Gastrocnemius medialis (tissue), 4 donors: ENCODE measurements at regions not wholly inside any gene's neighbourhood (a gene's known extent, or its start where the extent isn't known, plus 50 kb on each side); places are given as distances from the start of the nearest gene placed in this dataset.

ENCODE experiments used
- ATAC-seq, 2 donors: fragments of 150-250 bp; one replicate each; pipeline ENCODE4 v1.9.1; 2016
- DNase-seq, 2 donors: peaks; one replicate each; pipeline ENCODE4 v3.0.0-alpha.2; 2019
- H3K27ac ChIP-seq, 4 donors: fragments of 200-600 bp; sonication (generic); 1 replicate in 1 of 4; 2 replicates in 3 of 4; pipeline ENCODE4 v1.5.1; 2016 to 2018; ENCODE audit warnings: mild to moderate bottlenecking in 2 of 4, moderate library complexity in 1 of 4
- H3K27me3 ChIP-seq, 3 donors: fragments of 200-600 bp; sonication (generic) in 2 of 3; 1 replicate in 1 of 3; 2 replicates in 2 of 3; pipeline versions ENCODE4 v1.5.1 to v1.6.0; 2016 to 2019; ENCODE audit warnings: mild to moderate bottlenecking in 1 of 3, moderate library complexity in 1 of 3
- H3K36me3 ChIP-seq, 2 donors: fragments of 200-600 bp; sonication (generic) in 1 of 2; one replicate each; pipeline ENCODE4 v1.5.1; 2017 to 2018
- H3K4me1 ChIP-seq, 2 donors: fragments of 200-600 bp; sonication (generic) in 1 of 2; one replicate each; pipeline ENCODE4 v1.5.1; 2016 to 2017; ENCODE audit warnings: mild to moderate bottlenecking in 2 of 2
- H3K4me3 ChIP-seq, 4 donors: fragments of 200-600 bp; sonication (generic) in 3 of 4; 1 replicate in 1 of 4; 2 replicates in 3 of 4; pipeline ENCODE4 v1.5.1; 2016 to 2019; ENCODE audit warnings: mild to moderate bottlenecking in 2 of 4
- H3K9me3 ChIP-seq, 3 donors: fragments of 200-600 bp; sonication (generic) in 2 of 3; 1 replicate in 1 of 3; 2 replicates in 2 of 3; pipeline ENCODE4 v1.5.1; 2016 to 2019
- CTCF ChIP-seq, 5 experiments: fragments of 450-650 bp in 3 of 5; fragments of 200-600 bp in 2 of 5; sonication (generic) in 2 of 5; IDR thresholded peaks in 4 of 5; conservative IDR thresholded peaks in 1 of 5; 1 replicate in 4 of 5; 2 replicates in 1 of 5; pipeline ENCODE4 v1.5.1; 2016 to 2019; ENCODE audit warnings: antibody characterized with exemption in 5 of 5, mild to moderate bottlenecking in 3 of 5, moderate library complexity in 3 of 5
- POLR2A ChIP-seq, 2 donors: fragments of 450-650 bp; IDR thresholded peaks; one replicate each; pipeline ENCODE4 v1.6.1; 2017; ENCODE audit warnings: antibody characterized with exemption in 2 of 2, mild to moderate bottlenecking in 2 of 2, moderate library complexity in 2 of 2
- in situ Hi-C, 4 donors: fragments of 200-750 bp; cut with MboI; loops; one replicate each; pipeline versions ENCODE4 v1.15.0 to v1.8.0; 2017; ENCODE audit warnings: low sequenced_read_pairs in 4 of 4
- intact Hi-C: fragments of 100-400 bp; cut with DNase I; formaldehyde crosslinking; loops from one replicate; pipeline ENCODE4 v1.15.1; 2023; ENCODE audit warnings: low total_unique reads

DNA sequence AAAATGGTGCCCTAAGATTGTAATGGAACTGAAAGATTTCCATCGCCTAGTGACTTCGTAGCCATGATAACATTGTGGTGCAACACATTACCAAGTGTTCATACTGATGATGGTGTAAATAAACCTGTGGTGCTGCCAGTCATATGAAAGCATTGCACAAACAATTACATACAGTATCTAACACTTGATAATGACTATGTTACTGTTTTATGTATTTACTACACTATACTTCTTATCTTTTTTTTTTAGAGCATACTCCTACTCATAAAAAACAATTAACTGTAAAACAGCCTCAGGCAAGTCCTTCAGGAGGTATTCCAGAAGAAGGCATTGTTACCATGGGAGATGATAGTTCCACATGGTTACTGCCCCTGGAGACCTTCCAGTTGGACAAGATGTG, 152.7 kb upstream of the EDNRA start:
- ATAC-seq (no peak), DNase-seq (no peak)
- no peak overlapping the region for H3K27ac ChIP-seq
- no peaks in the 10 kb centered on the region for H3K27me3 ChIP-seq
- H3K36me3 ChIP-seq = no peaks in the 10 kb centered on the region
- TF ChIP-seq CTCF (IDR thresholded peaks at IDR 0.05 in 4 of 5, conservative IDR thresholded peaks at IDR 0.05 in 1 of 5) = no peak
- H3K4me3 ChIP-seq = no peak overlapping the region
- in situ Hi-C loops = no loop called here
- no peaks in the 10 kb centered on the region for H3K9me3 ChIP-seq
- intact Hi-C loops = no loop called here
- no peaks in the 10 kb centered on the region for H3K4me1 ChIP-seq

DNA sequence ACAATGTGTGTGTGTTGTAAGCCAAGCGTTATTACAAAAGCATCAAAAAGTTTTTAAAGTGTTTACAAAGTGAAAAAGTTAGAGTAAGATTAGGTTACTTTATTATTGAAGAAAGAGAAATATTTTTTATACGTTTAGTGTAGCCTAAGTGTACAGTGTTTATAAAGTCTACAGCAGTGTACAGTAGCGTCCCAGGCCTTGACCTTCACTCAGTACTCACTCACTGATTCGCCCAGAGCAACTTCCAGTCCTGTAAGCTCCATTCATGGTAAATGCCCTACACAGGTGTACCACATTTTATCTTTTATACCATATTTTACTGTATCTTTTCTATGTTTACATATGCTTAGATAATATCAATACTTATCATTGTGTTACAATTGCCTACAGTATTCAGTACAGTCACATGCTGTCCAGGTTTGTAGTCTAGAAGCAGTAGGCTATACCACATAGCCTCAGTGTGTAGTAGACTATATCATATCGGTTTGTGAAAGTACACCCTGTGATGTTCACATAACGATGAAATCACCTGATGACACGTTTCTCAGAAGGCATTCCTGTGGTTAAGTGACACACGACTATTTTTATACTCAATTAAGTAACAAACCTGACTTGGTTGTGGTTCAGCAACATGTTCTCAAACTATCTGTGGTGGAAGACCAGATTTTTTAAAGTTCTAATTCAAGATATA, 152.0 kb upstream of the EDNRA start:
- in situ Hi-C loops = no loop called here

DNA sequence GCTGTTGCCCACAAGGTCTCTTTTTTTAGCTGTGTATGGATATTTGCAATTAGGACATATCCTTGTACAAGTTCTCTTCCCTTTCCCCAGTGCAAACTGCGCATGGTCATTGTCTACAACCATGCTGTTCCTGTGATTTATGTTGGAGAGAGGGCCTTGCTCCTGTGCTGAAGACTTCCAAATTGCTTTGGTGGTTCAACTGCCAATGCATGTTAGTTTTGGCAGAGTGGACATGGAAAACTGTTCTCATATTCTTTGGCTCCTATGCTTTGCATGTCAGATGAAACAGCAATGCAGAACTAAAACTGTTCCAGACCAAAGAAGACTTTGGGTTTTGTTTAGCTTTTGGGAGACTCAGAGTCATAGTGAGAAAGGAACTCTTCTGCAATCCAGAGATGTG, 148.8 kb upstream of the EDNRA start:
- Histone ChIP-seq H3K9me3 (no peaks in the 10 kb centered on the region), H3K36me3 (no peaks in the 10 kb centered on the region), H3K27me3 (no peaks in the 10 kb centered on the region), H3K27ac (no peak overlapping the region), H3K4me3 (no peak overlapping the region), H3K4me1 (no peaks in the 10 kb centered on the region)
- in situ Hi-C loops (no loop called here), intact Hi-C loops (no loop called here)
- DNase-seq = no peak
- TF ChIP-seq CTCF (IDR thresholded peaks at IDR 0.05 in 4 of 5, conservative IDR thresholded peaks at IDR 0.05 in 1 of 5) (no peak), POLR2A (IDR thresholded peaks at IDR 0.05) (no peak)
- no peak for ATAC-seq

More for the DNA sequence above, 152.0 kb upstream of the EDNRA start:
- ATAC-seq = no peak
- DNase-seq = no peak
- intact Hi-C loops = no loop called here
- Histone ChIP-seq H3K27ac (no peak overlapping the region), H3K4me1 (no peaks in the 10 kb centered on the region), H3K9me3 (no peaks in the 10 kb centered on the region), H3K27me3 (no peaks in the 10 kb centered on the region), H3K4me3 (no peak overlapping the region), H3K36me3 (no peaks in the 10 kb centered on the region)
- TF ChIP-seq CTCF (IDR thresholded peaks at IDR 0.05 in 4 of 5, conservative IDR thresholded peaks at IDR 0.05 in 1 of 5) (no peak), POLR2A (IDR thresholded peaks at IDR 0.05) (no peak)

DNA sequence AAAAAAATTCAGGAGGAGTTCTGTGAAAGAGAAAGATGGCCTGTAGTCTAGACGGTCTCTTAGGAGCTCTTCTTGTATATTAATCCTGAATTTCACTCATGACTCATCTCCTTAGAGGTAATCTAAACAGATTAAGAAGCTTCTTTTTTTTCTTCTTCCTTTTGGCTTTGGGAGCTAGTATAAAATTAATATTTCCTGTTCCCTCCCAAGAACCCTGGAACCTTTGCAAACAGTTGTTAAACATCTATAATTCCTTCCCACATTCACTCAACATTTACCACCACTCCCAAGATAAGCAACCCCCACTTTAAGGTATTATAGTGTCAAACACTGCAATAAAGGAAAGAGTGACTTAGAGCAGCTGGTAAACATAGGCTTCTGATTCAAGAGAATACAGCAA, 146.4 kb upstream of the EDNRA start:
- Histone ChIP-seq H3K4me3 (no peak overlapping the region), H3K9me3 (no peaks in the 10 kb centered on the region), H3K36me3 (no peaks in the 10 kb centered on the region), H3K27ac (no peak overlapping the region), H3K27me3 (no peaks in the 10 kb centered on the region), H3K4me1 (no peaks in the 10 kb centered on the region)
- intact Hi-C loops (no loop called here), in situ Hi-C loops (no loop called here)
- TF ChIP-seq POLR2A (IDR thresholded peaks at IDR 0.05) (no peak), CTCF (IDR thresholded peaks at IDR 0.05 in 4 of 5, conservative IDR thresholded peaks at IDR 0.05 in 1 of 5) (no peak)
- ATAC-seq = no peak
- no peak for DNase-seq

DNA sequence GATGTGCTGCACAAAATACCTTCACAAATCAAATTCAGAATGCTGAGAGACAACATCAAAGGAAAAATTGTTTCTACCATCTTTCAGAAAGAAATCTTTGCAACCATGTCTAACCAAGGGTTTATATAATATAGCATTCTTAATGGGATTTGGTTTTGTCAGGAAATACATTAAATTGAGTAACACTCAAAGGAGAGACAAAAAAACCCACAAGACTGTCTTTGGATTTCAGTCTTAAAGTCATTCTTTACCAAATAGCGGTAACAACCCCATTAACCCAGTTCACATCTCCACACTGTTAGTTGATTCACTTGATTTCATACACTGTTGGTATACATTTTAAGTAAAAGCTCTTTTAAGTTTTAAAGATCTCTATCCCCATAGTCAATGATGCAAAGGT, 145.7 kb upstream of the EDNRA start:
- H3K27me3 ChIP-seq = no peaks in the 10 kb centered on the region
- H3K4me1 ChIP-seq = no peaks in the 10 kb centered on the region
- TF ChIP-seq POLR2A (IDR thresholded peaks at IDR 0.05) (no peak), CTCF (IDR thresholded peaks at IDR 0.05 in 4 of 5, conservative IDR thresholded peaks at IDR 0.05 in 1 of 5) (no peak)
- no peak overlapping the region for H3K27ac ChIP-seq
- intact Hi-C loops (no loop called here), in situ Hi-C loops (no loop called here)
- H3K4me3 ChIP-seq = no peak overlapping the region
- no peaks in the 10 kb centered on the region for H3K36me3 ChIP-seq
- no peaks in the 10 kb centered on the region for H3K9me3 ChIP-seq
- ATAC-seq = no peak
- no peak for DNase-seq
